Activated gamma-delta T cell treated with anti-CD3 and anti-CD28 coated beads, Interleukin-2, amount 50 U/mL, for 16 hours (primary cell): ENCODE measurements at regions not wholly inside any gene's neighbourhood (a gene's known extent, or its start where the extent isn't known, plus 50 kb on each side); places are given as distances from the start of the nearest gene placed in this dataset.

ENCODE experiments used
- DNase-seq: peaks from one replicate; pipeline ENCODE4 v3.0.0-alpha.2; 2020; ENCODE audit warnings: low read depth

DNA sequence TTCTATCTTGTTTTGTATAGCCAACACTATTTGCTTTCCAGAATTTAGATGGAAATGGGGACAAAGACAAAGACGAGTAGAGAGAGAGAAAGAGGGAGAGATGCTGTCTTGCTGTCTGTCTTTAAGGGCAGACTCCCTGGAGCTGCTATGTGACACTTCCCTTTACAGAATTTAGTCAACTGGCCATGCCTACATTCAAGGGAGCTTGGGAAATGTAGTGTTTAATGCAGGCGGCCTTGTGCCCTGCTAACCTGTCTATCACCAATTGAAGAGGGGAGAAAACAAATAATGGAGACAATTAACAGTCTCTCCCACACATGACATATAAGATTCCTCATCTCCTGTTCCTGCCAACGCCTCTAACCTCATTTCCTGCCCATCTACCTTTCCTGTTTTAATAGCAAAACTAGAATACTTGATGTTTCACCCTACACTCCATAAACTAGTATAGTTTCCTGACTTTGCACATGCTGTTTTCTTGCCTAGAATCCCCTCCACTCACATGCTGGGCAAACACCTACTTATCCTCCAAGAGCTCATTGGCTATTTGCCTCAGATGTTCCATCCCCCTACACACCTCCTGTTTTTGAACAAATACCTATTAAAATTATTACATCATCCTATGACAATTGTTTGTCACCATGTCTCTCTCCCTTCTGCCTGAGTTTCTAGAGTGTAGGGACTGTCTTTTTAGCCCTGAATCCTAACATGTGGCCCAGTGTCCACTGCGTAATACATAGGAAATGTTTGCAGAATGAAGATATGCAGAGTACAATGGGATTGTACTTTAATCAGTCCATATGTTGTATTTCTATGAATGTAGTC is 117.2 kb downstream of the SLC25A24 start:
- DNase-seq = no peak

DNA sequence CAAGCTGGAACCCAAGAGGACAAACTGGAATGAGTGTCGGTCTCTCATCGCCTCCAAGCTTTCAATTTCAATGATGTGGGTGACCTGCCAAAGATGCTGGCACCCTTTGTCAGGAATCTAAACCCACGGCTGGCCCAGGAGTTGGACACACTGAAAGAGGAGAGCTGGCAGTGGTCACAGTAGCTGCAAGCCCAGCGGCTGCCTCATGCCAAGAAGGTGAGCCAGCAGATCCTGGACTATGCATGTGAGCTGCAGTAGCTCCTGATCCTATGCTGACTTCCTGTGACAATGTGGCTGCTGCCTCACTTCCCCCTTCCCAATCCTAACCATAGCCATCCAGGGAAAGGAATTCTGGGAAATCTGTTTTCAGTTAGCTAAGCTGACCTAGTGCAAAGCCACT is 117.0 kb upstream of the VAV3 start:
- DNase-seq = no peak

DNA sequence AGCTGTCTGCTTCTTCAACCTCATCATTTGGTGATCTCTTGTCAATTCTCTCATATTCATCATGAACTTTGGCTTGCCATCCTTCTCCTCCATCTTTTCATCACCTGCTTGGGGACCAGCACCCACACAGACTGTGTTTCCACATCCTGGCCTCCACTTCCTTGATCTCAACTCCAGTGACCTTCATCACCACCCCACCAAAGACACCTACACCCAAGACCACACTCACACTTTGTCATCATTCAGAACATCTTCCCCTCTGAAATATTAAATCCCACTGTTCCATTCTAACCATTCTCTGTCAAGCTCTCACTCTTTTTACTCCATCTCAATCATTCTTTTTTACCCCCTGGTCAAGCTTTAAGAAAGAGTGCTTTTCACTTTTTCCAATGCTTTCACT is 115.5 kb upstream of the VAV3 start:
- DNase-seq = peak; percentile 13

DNA sequence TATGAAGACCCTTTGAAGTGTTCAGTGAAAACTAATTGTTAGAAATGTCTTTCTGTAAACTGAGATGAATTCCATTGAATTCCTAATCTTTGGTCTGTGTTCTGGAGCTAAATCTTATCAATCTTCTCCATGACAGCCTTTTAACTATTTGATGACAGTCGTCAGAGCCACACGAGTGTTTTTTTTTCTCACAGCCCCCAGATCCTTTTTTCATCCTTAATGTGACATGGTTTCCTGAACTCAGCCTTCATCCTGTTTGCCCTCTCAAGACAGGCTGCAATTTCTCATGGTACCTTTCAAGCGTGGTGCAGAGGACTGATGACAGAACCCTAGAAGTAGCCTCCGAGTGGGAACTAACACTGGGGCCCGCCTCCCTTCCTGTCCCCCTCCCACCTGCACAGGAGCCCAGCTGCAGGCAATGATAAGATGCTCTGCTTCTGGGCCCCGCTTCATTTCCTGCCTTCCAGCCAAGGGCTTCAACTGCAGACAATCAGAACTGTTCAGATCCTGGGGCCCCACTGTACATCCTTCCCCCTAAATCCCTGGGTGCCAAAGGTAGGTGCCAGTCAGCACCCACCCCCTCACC is 114.6 kb upstream of the VAV3 start:
- peak; percentile 16 for DNase-seq

DNA sequence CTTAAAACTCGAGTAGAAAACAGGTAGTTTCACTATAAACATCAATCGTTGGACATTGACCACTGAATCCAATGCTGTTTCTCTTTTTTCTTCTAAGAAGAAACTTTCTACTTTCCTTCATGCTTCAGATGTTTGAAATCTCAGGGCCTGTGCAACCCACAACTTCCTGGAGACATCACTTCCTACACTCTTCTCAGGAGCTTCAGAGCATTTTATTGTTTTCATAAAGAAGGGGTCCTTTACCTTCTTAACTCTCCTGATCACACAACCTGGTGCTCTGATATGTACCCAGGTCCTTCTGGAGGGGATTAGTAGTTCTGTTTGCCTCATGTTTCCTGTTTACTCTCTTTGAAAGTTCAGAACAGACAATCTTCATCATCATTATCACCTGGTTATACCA is 113.0 kb upstream of the VAV3 start:
- DNase-seq = no peak

DNA sequence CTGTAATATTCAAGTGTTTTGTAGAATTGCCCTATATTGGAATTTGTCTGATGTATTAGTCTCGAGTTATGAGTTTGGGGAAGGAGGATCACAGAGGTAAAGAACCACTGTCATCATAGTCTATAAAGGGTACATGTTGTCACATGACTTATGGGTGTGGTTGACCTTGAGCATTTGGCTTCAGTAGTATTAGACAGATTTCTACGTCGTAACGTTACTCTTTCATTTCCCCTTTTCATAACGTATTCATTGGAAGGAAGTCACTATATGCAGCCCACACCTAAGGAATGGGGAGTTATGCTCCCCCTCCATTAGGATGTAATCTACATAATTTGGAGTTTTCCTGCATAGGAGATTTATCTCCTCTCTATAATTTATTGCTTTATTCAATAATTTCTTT is 110.1 kb upstream of the VAV3 start:
- no peak for DNase-seq

DNA sequence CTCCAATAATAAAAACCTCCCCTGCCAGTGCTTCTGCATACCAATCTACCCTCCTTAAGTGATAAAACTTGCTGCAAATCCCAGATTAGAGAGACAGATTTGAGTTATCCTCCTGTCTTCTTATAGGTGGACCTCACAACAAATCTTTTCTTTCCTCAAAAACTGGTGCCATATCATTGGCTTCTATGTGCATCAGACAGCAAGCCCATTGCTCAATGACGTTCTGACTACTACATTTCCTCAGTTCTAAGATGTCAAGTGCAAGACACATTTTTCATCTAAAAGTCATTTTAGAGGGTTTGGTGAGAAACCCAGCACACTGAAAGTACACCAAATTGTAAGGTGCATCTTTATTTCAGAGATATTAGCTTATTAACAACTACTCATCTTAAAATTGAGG is 107.8 kb upstream of the VAV3 start:
- no peak for DNase-seq

DNA sequence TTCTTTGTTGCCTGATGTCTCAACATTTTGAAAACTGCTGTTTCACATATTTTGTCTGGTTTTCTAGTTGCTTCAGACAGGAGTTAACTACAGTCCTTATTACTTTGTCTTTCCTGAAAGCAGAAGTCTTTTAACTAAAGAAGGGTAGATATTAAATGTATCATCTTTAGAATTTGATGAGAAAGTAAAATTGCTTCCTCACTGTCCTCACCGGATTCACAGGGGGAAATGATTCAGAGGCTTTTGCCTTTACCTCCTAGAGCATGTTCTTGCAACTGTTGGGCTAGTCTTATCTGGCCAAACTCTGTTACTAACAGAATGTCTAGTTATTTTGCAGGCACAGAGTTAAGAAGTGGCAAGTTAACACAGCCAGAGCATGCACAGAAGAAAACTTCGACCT is 107.2 kb upstream of the VAV3 start:
- no peak for DNase-seq

DNA sequence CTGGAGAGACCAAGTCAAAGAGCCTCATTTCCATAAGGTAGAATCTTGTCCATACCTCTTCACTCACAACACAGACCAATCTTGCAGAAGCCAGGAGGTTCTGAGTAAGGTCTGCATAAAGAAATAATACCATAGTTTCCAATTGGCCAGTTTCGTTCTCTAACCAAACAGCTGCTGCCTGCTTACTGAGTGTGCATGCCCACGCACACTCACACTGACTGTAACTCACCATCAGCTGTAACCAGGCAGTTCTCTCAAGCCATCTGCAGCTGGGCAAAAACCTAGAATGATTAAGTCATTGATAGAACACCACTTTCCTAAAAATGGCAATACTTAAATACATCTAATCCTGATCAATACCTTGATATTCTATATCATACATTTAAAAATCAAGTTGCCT is 106.6 kb upstream of the VAV3 start:
- no peak for DNase-seq

DNA sequence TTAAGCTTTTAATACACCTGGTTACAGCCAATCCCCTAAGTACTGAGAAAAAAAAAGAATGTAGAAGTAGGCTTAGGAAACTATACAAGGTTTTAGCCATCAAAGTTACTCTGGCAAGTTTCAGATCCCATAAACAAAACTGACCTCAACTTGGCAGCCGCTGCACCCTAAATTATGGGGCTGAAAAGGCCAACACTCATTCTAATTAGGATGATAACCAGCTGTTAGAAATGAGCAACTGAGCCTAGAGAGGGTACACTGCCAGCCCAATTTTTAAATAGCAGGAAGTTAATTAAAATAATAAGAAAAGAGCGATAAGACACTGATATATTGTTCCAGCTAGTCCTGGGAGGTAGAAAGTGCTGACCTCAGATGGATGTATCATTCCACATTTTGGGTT is 105.7 kb upstream of the VAV3 start:
- DNase-seq = no peak

DNA sequence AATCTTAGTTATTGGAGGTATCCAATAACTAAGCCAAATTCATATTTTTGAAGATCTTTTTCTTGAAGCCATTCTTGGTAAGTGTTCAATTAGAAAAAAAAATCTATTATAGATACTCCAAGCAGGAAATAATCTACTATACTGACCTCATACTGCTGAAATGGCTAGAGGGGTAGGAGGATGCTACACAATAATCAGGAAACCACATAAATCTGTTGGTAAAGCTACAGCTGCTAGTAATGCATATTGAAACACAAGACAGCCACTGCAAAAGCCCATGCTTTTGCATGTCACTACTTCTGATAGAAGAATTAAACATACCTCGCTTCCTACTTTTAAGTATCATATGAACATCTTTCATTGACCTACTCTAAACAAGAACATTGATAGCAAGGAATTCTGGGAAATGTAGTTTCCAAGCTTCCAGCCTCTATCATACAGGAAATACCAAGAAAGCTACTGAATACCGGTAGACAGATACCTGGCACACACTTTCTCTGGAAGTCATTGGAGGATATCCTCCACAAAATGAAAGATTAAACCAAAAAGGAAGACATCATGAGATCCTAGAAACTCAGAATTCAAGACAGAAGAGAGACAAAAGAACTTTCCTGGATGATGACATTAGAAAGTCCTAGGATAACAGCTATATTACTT is 103.0 kb upstream of the VAV3 start:
- no peak for DNase-seq

DNA sequence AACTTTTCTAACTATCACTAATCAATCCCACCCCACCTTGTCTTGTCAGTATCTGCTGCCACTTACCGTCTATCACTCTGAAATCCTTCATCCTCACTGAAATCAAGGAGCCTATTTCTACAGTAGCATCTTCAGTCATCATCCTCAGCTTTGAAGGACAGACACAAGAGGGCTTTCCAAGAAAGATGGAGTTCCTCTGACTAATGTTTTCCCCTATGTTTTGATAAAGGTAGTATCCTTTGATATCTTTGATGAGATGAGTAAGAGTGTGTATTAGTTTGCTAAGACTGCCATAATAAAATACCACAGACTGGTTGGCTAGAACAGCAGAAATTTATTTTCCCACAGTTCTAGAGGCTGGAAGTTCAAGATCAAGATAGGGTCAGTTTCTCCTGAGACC is 101.8 kb upstream of the VAV3 start:
- DNase-seq = no peak

DNA sequence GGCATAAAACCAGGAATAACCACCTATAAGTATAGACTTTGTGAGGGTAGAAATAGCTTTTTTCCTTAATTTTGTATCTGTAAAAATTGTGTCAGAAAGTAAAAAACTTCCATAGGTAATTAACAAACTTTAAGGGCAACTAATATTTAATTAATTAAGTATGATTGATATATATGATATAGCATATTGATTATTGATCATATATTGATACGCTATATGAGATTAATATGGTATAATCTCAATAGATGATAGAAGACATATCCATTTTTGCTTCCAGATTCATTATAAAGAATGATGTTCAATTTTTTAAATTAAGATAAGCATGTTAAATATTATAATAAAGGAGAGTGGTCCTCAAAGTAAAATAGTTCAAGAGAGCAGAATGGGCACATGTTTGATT is 99.3 kb upstream of the VAV3 start:
- no peak for DNase-seq

DNA sequence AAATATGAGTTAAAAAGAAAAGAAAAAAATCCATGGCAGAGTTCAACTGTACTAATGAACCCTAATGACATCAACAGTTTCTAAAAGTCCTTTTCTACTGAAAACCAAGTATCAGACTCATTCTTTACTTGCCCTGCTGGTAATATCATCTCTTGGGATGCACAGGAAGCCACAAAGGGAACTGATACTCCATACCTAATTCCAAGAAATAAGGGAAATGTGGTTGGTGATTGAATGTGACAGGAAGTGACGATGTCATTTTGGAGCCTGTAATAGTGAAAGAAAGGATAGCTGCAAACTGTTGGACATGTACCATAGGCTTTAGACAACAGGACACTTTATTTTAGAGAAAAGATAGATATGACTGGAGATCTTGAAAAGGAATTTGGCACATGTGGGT is 98.7 kb upstream of the VAV3 start:
- DNase-seq = no peak

DNA sequence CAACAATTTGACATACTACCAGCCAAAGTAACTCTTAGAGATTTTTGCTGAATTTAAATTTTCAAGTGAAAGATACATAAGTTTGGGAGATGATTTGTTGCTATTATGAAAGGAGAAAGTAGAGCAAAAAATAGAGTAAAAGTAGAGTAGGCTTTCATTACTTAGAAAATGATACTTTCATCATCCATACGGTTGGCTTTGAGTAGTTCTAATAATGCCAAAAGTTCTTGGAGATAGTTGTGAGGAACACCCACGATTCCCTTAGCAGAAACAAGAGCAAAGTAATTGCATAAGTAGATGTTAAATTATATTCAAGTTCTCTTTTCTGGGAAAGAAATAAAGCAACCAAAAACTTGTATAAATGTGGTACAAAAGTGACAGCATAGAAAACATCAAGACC is 95.0 kb upstream of the VAV3 start:
- DNase-seq = no peak

DNA sequence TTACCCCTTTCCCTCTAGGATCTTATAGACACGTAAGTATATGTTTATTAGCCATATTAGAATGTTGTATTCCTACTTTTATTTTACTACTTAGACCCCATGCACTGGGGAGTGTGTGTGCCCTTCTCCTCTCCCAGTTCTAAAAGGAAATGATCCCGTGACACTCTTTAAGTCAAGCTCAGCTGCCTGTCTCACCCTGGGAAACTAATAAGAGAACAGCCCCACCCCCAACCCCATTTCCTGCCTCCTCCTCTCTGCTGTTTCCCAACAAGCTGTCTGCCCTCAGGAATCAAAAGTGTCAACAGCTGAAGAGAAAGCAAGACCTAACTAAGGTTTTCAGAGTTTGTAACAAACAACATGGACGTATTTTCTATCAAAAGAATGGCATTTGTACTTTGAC is 92.6 kb upstream of the VAV3 start:
- DNase-seq = no peak

DNA sequence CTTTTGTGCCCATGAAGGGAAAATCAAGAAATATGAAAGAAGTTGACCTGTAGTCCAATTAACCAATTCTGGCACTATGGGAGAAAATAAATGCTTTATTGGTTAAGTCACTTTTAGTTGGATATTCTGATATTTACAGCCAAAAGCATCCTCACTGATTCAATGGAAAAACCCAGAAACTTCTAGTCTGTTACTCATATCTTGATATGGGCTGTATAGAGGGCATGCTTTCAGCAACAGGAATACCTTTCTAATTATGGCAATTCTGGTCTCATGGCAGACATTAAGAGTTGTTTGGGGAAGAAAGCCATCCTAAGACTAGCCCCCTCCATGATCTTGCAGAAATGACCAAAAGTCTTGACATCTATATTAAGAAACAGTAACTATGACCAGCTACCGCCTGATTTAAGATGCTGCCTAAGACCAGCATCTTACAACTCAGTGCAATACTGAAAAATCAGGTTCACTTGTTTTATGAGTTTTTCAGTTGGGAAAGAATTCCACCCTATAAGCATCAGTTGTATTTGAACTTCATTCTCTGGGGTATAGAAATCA is 91.5 kb upstream of the VAV3 start:
- no peak for DNase-seq

DNA sequence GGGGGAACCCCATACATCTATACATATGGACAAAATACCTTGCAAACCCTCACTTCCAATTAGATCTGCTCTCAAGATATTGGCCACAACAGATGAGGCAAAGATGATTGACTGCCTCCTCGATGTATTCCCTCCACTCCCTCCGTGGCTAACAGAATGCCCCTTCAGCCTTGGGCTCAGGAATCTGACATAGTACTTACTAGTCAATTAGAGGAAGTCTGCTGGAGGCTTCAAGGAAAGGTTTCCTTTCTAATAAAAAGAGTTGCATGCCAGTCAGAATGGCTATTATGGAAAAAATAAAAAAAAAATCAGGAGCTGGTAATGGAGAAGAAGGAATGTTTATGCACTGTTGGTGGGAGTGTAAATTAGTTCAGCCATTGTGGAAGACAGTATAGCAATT is 90.4 kb upstream of the VAV3 start:
- DNase-seq = no peak

DNA sequence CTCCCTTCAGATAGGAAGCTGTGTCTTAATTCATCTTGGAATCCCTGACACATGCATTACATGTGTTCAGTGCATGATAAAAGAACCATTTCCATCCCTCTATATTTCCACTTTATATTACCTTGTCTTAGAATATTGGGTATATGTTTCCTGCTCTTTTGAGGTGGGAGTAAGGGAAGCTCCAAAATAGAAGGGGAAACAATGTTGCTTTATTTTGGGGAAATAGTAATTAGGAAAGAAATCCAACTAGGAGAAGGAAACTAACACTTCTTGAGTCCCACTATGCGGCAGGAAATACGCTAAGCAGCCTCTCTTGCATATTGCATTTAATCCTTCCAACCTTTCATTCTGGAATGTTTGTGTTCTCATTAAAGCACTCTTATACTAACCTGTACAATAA is 89.4 kb upstream of the VAV3 start:
- DNase-seq = no peak

DNA sequence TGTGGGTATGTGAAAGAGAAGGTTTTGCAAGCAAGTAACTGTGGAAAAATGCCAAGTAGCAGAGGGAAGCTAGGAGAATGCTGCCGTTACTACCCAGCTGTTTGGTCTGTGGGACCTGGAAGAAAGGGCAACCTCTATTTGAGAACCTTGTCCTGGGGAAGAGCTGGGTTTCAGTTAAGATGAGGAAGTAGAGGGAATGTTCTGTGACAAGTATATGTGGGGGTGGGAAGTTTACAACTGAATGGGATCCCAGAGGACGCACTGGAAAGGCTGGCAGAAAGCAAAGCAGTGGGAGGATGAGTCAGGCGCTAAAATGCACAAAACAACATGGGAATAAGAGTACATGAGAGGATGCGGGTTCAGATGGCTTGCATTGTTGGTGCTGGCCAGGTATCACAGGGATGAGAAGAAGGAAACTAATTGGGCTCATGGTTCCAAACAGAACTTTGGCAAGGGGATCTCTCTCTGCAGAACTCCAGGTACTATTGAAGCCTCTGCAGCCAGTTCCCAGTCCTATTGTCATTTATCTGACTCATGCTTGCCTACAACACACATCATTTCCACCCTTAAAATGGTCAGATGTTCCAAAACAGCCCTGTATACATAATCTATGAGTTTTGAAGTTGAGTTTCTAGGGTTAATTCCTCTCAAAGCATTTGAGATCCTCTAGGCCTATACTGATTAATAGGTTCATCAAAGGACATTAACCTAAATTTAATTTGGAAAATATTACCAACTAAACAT is 88.5 kb upstream of the VAV3 start:
- no peak for DNase-seq

DNA sequence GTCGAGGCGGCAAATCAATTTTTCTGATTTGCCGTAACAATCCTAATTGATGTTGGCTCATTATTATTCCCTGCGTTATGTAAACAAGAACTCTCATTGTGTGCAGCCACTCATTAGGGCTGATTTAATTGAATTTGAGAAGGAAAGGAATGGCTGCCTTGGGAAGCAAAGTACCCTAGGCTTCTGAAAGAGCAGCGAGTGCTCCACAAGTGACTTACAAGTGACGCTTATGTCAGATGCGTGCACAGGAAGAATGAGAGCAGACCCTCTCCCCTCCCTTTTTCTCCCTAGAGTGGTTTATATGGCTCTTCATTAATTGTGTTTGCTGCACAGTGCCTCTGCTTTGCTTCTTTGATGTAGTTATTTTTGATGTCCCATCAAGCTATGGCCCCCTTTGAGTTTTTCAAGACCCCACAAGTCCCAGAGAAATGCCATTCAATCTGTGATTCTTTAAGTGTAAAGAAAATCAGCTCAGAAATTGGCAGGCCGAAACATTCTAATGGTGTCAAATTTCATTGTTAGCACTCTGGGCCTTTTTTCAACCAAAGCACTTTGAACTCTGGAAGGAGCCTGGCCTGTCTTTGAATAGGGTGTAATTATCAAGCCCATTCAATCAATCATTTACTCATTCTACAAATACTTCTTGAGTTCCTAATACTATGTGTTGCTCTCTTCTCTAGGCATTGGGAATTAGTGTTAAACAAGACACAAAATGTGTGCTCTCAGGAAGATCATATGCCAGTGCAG is 86.8 kb upstream of the VAV3 start:
- no peak for DNase-seq
